ENCODE measurements at regions not wholly inside any gene's neighbourhood (a gene's known extent, or its start where the extent isn't known, plus 50 kb on each side); places are given as distances from the start of the nearest gene placed in this dataset.

DNA sequence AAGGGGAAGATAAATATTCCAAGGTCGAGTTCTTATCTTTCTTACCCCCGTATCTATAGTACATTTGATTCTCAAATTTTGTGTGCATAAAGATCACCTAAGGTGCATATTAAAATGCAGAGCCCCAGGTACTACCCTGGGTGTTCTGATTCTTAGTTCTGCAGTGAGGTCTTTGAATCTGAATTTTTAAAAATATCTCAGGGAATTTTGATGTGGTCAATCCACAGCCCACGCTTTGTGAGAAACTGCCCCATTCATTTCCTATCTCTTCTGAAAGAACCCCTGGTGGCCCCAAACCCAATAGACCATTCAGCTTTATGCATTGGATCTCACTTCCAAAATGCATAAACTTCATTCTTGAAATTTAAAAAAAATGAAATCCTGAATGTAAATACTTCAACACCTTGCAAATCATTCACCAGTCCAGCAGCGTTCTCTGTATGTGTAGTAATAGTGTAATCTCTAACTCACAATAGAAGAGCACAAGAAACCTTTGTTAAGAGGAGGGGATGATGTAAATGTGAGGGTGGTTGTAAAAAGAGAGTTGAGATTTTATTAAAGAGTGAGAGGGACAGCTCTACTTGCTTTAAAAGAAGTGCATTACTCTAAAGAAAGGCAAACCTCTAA, 108.8 kb upstream of the ZP4 start:
- no peak for DNase-seq (ENCODE audit: low read depth)

- DNase-seq (ENCODE audit: low read depth) = no peak
Observed at GRCh38 chr1:237998581-237998980, 107.9 kb upstream of the ZP4 start.

- DNase-seq (ENCODE audit: low read depth) = no peak
Observed at GRCh38 chr1:237983496-237983895, 92.8 kb upstream of the ZP4 start.

DNA sequence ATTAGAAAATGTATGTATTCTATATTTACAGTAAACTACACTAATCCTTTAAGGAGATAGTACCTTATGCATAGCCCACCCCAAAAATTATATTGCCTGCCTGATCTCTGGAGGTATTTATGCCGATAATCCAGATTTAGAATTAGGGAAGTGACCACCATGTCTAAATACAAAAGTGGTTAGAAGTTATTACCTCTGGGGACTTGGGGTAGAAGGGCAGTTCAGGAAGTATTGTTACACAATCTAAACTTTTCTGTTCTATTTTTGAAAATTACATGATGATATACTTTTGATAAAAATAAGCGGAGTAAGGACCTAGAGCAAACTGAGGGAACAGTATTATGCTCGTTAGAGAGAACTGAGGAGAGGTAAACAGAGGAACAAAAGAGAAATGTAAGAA, 90.5 kb upstream of the ZP4 start:
- DNase-seq (ENCODE audit: low read depth) = no peak

DNA sequence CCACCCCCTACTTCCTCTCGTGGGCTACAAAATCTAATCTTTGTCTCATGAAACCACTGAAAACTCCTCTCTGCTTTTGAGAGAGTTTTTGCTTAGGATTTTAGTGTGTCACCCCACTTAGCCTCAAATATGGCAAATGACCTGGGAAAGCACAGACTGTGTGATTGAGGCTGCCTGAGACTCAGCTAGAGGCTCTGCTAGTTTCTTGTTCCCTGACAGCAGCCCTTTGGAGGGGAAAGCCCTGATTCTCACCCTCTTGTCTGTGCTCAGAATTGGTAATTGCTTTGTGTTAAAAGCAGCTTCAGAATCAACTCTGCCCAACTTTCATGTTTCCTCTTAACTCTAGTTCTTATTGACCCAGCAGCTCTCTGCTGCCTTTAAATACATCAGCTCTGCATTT, 85.6 kb upstream of the ZP4 start:
- no peak for DNase-seq (ENCODE audit: low read depth)

DNA sequence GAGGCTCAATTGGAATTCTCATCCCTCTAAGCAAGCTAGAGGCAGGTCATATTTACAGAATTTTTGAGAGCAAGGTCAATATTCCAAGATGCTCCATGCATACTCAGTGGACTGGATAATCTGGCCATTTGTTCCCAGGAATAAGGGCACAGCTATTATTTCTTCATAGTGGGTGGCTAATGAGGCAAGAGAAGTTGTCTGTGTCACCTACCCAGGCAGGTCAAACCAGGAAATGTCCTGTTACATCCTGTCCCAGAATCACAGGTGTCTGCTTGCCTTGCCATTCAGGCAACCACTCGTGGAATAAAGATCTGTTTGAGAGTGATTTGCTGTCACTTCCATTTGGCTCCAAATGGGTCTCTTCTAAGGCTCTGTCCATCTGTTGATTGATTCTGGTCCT, 85.2 kb upstream of the ZP4 start:
- DNase-seq (ENCODE audit: low read depth) = no peak

- DNase-seq (ENCODE audit: low read depth) = no peak
Observed at GRCh38 chr1:237975376-237975775, 84.7 kb upstream of the ZP4 start.

DNA sequence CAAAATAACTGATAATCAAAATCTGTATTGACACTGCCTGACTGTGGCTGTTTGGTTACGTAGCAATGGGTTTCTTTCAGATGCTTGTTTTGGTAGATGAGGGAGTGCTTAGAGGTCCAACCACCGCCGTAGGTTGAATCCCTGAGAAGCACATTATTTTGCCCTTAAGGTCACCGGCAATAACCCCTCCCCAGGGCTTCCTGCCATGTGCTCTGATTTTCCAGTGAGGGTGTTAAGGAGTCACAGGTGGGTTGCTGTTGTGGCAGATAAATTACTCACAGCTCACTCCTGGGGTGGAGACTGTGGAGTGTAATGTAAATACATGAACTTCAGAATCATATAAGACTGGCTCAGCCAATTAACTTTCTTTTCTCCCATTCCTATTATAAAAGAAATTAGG, 81.5 kb upstream of the ZP4 start:
- no peak for DNase-seq (ENCODE audit: low read depth)

DNA sequence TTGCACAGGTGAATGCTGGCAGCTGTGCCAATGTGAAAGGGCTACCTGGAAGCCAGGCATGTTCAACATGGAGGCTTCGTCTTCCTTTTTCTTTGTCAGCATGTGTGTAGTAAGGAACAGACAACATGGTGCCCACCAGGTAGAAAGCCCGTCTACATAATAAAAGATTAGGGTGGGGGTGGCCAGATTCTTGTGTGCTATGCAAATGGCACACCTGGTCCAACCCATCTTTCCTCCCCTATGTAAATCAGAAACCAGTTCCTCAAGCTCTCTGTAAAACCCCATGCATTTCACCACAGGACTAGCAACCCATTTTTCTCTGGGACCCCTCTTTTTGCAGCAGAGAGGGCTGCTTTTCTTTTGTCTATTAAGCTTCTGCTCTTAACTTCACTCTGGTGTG, 72.3 kb upstream of the ZP4 start:
- no peak for DNase-seq (ENCODE audit: low read depth)

DNA sequence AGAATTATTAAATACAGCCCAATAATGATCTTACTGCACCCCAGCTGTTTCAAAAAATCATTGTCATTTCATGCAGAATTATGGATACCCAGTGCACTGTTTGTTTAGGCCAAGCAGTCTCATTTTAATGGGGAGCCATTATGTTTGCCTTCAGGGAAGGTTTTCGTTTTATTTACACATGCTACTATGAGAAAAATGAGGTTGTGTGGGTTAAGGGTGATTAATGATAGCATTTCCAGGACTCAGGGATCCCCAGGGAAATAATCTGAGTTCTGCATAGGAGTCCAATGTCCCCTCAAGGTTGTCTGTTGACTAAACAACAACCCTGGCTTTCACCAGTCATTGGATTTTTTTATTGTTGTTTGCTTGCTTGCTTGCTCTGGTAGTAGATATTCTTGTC, 71.0 kb upstream of the ZP4 start:
- DNase-seq (ENCODE audit: low read depth) = no peak

DNA sequence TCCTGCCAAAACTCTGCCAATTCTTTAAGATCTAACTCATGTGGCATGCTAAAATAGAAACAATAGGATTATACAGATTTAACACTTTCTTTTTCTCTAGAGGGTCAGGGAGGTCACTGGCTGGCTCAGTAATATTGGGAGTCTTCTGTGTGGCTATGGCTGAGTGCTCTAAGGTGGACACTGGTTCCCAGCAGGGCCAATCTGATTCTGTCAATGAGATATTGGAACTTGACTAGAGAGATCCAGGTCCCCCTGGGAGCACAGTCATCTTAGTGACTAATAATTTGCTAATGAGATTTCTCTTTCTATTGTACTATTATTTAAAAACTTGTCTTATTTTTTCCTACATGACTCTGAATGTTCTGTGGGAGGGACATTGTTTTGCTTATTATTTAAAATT, 69.1 kb upstream of the ZP4 start:
- peak; percentile 5 for DNase-seq (ENCODE audit: low read depth)

DNA sequence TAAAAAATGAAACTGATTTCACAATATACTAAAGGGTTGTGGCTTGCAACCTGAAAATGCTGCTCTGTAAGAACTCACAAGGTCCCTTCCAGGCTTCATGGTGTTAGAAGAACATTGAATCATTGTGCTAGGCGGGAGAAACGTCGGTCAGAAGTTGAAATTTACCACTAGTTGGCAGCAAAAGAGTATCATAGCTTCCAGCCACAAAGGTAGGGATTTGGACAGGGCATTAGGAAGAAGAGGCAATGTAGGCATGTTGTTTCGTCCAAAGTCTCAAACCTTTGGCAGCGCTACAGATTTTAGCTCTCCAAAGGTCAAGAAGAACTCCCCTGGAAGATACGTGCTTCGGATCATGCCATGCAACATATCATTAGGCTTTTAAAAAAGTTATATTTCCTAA, 62.5 kb upstream of the ZP4 start:
- peak; percentile 23 for DNase-seq (ENCODE audit: low read depth)

Data from ELR (cell line).